ENCODE measurements at regions not wholly inside any gene's neighbourhood (a gene's known extent, or its start where the extent isn't known, plus 50 kb on each side); places are given as distances from the start of the nearest gene placed in this dataset.

DNA sequence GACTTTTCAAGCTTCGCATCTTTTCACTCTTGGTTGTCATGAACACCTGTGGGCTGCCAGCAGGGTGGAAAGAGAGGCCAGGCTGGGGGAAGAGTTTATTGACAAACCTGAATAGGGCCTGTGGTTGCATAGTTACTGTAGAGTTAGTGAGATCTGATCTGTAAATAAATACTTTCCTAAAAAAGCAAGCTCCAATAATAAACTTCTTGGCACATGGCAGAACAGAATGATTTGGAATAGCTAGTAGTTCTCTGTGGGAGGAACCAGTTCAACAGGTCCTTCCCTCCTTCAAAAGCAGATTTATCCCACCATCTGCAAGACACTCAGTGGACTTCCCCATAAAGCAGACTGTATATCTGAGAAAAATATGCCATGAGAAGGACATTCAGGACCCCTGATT lies 445.0 kb downstream of the HACE1 start:
- DNase-seq (ENCODE audit: low read depth): no peak

DNA sequence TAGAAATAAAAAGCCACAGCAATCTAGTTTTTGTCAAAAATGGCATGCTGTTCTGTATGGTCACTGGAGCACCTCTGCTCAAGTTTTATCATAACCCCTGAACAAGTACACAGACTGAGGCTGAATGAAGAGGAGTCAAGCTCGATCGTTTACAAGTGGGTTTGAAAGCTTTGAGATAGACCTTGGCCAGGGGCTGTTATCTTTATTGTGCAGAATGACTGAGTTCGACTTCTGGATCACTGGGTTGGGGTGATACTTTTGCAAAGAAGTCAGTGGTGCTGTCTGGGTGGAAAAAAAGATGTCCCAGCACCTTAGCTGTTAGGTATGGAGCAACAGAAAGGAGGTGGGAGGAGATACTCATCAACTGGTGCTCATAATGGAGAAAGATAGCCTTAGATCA lies 446.0 kb downstream of the HACE1 start:
- DNase-seq (ENCODE audit: low read depth): no peak

DNA sequence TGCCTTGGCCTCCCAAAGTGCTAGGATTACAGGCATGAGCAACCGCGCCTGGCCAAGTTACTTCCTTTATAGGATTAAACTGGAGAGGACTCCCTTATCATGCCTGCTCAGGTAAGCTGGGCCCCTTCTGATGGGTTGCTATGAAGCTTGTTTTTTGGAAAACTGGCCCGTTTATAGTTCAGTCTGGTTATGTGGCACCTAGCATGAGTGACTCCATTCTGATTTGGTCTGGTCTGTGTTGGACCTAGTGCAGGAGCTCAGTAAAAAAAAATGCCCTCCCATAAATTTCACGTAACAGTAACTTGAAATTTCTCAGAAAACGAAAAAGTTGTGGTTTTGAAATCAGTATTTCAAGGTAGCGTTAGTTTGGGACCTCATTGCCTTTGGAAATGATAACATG lies 448.4 kb downstream of the HACE1 start:
- DNase-seq (ENCODE audit: low read depth): no peak

DNA sequence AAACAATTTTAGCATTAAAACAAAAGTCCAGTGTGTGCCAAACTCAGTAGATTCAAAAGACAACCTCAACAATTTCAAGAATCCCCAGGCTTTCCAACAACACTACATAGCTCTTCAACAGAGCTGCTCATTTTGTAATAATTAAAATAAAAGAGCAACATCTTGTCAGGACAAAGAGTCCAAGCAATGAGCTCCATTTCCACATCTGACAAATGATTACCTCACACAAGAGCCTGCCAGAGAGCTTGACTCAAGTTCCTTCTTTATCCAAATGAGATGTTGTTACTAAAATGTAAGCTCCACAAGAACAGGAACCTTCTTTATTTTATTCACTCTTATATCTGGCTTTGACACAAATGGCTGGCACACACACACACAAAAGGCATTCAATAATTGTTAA lies 449.8 kb downstream of the HACE1 start:
- DNase-seq (ENCODE audit: low read depth): no peak

DNA sequence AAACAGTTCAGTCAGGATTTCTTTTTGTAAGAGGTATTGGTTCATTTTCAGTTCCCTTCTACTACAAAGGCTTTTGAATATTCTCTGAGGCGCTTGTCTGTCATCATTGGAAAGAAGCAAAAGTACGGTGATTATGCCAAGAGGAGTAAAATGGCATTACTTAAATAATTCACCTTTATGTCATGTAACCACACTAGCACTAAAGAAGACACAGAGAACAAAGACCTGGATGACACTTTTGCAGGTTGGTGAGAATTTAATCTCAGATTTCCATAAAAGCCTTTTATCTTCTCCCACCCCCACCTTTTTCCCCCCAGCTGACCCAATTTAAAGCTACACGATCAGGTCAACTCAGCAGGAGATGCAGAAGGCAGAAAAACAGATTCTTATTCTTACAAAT lies 451.8 kb downstream of the HACE1 start:
- DNase-seq (ENCODE audit: low read depth): no peak

DNA sequence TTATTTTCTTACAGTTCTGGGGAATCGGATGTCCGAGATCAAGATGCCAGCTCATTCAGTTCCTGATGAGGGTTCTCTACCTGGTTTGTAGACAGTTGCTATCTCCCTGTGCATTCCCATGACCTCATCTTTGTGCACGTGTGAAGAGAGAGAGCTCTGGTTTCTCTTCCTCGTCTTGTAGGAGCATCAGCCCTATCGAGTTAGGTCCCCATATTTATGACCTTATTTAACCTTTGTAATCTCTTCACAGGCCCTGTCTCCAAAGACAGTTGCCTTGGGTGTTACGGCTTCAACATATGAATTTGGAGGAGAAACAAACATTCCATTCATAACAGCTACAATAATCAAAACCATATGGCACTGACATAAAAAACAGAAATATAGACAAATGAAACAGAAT lies 455.3 kb downstream of the HACE1 start:
- no peak for DNase-seq (ENCODE audit: low read depth)

DNA sequence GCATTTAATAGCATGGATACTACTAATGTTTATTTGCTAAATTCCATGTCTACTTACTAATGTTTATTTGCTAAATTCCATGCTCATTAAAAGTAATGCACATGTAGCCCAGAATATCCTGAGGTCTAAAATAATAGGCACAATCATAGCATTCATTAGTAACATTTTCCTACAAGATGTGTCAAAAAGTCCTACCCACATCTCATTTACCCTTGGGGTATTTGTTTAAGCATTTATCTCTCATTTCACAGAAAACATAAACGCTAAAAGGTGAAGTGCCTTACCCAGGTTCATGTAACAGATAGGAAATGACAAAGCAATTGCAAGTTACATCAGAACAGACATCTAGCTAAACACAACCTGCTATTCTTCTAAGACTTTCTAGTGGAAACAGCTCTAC lies 457.1 kb downstream of the HACE1 start:
- no peak for DNase-seq (ENCODE audit: low read depth)

DNA sequence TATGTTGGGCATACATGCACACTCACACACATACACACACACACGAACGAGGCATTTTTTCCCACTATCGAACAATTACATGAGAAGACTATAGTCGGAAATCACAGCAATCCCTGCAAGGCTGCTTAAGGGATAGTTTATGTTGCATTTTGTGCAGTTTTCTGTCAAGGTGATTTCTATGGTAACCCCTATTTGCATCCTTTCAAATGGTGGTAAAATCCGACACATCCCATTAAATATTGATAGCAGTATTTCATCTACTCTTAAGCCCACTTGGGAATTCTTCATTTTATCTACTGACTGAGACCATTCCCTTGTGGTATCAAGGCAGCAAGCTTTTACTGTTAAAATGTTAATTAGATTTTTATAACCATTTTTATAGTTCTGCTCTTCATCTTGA lies 457.8 kb downstream of the HACE1 start:
- DNase-seq (ENCODE audit: low read depth): no peak

DNA sequence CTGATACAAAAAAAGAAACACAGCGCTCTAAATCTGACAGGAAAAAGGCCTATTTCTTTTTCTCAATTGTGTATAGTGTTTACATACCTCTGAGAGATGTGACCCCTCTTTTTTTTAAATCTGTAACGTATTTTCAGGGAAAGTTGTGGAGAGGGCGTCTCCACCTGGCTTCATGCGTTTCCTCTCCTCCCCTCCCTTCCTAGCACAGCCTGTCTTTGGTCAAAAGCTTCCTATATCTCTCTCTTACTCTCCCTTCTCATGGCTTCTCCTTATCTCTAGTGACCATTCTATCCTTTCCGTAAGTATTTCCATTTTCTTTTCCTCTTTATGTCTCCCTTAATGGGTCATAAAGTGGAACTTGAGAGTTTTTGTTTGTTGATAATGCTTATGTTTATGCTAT lies 458.9 kb downstream of the HACE1 start:
- no peak for DNase-seq (ENCODE audit: low read depth)

DNA sequence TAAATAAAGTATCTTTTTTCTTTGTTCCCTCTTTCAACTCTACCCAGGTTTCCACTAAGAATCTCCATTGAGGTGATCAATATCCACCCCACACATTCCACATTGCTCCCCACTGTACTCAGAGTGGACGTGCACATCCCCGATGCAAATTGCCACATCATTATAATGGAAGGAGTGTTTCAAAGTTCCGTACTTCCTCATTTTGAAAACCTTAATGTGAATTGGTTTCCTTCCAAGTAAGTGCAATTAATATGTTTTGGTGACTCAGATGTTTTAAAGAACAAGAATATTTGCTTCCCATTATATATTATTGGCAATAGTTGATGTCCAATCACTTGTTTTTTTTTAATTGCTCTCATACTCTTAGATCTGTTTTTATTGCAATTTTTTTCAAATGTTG lies 463.6 kb downstream of the HACE1 start:
- no peak for DNase-seq (ENCODE audit: low read depth)

DNA sequence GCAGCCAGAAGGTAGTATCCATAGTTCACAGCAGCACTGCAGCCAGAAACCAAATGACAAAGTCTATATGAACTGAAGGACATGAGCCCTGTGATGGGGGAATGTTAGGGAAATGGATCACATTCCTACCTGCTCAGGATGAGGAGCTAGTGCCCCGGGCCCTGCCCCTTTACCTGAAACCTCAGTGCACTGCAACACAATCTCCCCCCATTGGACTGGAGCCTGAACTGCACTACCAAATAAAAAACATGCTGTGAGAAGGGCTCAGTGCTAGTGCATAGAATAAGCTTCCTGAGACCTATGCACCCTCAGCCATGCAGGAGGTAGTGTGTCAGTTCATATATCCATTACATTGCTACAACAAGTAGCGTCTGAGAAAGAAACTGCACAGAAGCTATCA lies 477.8 kb downstream of the HACE1 start:
- no peak for DNase-seq (ENCODE audit: low read depth)

DNA sequence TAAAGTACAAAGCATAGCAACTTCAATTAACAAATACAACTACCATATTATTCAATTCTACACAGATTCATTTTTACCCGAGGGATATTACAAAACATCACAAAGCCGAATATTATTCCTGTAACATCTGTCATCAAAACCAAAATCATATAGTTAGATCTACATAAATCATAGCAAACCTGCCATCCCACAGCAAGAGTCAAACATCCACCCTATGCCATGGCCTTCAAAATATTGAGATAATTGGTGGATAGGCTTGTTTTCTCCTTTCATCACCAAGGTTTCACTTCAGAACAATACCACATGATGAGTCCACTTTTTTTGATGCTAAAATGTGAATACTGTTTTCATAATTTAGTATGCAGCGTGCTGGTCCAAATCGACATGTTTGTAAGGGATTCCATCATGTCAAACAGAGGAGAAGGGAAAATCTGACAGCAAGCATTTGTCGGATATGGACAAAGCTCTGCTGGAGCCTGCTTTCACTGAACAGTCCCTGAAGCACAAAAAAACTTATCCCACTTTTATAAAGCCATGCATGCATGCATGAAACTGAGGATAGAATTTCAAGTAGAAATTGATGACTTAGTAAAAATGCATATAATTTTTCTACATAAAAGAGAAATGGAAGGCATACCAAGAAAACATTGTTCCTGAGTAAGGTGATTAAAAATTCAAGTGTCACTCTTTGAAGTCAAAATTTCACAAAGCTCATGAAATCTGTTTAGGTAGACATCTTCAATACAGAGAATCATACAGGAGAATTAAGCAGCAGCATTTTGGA lies 494.1 kb downstream of the HACE1 start:
- no peak for DNase-seq (ENCODE audit: low read depth)

DNA sequence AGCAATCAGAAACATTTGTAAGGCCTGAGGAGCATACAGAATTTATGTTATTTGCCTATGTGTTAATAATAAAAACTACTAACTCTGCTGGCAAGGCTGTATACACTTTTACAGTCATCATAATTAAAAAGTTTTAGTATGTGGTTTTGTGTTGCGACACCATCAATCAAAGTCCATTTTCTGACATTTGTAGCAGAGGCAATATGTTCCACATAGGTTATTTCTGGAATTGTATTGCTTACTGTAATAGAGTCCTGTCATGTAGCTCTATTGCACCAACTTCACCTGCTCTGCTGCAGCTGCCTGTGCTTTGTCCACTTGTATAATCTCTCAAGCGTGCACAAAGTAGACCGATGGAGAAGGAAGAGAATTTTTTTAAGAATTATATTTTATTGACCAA lies 501.8 kb downstream of the HACE1 start:
- DNase-seq (ENCODE audit: low read depth): no peak

DNA sequence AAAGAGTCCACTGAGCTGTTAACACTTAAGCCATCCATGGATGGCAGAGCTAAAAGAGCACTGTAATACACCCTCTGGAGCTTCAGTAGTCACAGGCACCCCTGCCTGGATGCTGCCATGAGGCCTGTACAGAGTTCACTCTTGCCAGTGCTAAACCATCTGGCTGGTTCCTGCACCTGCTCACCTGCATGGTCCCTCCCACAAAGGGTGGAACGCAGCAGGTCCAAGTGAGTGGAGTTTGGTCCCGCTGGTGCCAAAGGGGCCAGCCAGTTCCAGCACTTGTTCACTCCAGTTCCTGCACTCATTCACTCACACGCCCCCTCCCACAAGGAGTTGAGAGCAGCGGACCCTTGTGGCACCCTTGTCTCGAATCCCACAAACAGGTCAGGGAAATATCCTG lies 503.5 kb downstream of the HACE1 start:
- no peak for DNase-seq (ENCODE audit: low read depth)

DNA sequence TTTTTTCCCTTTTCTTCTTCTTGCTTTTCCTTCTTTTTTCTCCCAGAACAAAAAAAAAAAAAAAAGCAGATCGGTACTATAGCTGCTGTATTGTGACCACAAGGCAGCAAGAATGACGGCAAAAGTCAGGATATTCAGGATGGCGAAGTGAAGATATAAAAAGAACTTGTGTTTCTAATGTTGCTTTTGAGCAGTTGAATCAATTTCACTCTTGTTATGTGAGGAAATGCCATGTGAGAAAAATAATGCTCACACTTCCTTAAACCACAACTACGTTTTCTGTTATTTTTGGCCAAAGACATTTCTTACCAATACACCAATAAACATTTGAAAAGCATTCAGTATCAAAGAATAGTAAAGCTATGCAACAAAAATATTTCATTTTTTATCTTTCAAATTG lies 510.5 kb downstream of the HACE1 start:
- no peak for DNase-seq (ENCODE audit: low read depth)

DNA sequence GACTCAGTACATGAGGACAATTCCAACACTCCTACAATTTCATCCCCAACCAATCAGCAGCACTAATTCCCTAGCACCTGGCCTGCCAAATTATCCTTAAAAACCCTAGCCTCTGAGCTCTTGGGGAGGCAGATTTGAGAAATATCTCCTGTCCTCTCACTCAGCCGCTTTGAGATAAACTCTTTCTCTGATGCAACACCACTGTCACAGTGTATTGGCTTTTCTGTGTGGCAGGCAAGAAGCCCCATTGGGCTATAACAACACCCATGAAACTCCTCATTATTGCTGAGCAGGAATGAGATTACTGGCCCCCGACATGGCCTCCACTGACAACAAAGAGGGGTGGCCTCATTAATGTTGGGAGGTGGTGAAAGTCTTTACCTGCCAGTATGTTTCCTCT lies 515.5 kb downstream of the HACE1 start:
- DNase-seq (ENCODE audit: low read depth): no peak

DNA sequence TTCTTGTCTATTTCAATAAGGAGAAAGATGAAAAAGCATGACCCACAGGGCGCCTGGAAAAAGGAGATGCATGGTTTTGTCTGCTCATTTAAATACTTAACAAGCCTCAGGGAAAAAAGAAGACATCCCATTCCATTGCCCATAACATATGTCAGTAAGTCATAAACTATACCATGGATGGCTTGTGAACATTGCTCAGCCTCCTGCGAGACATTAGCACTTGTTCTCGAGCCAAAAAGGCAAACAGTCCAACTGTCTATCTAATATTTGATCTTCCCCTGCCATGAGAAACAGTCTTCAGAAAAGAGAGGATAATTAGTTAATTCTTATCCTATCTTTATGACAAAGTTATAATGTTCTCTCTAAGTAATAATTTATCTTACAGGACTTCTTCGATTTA lies 527.4 kb downstream of the HACE1 start:
- no peak for DNase-seq (ENCODE audit: low read depth)

DNA sequence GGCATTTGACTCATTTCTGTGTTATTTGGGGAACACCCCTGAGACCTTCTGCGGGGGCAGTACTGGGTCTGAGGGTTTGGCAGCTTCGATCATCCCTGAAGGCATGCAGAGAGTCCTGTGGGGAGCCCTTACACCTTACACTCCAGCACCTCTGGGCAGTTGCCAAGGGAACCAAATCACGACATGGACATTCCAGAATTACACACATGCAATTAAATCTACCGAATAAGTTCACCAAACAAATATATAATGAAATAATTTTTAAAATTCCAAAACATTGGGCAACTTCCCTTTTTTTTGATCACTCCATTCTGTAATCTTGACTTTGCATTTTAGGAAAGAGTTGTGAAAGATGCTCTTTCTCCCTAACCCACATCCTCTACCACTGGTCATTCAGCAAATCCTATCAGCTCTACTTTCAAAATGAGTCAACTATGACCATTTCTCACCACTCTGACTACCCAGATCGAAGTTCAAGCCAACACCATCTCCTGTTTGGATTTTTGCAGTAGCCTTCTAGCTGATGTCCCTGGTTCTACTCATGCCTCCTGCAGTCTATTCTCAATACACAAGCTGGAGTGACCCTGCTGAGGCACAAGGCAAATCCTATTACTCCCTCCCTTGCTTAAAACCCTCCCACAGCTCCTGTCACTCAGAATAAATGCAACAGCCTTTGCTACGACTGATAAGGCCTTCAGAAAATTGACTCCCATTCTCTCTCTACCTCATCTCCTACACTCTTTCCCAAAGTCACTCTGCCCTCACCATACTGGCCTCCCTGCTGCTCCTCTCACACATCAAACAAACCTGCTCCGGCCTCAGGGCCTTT lies 533.3 kb downstream of the HACE1 start:
- no peak for DNase-seq (ENCODE audit: low read depth)

DNA sequence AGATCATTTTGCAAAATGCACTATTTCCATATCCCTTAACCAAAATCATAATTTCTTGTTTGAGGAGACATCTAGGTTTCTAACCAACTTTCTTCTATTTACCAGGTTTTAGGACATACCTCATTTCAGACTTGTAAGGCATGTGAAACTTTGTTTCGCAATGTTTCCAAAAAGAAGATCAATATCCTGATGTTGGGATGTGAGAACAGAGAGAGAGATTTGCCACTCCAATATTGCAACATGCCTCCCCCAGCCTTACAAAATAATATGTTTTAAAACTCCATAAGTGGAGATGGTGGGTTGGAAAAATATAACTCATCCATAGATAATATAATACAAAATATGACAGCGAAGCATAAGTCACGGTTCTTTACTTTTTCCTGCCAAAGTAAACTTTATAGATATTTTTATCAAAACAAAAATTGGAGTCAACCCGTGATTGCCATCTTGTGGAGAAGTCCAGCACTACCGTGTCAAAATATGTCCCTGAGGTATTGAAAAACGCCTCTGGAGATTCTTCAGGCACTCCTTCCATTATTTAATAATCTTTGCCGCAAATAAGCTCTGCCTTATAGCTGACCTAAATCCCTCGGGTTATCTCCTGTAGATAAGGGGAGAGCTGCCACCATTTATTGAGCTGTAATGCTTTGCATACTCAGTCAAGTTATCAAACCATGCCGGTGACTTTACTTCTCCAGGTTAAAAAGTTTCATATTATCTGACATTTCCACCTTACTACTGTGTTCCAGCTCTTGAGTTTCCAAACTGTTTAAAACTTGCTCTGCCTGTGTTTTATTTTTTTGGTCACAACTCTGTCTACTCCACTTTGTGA lies 534.2 kb downstream of the HACE1 start:
- DNase-seq (ENCODE audit: low read depth): no peak

DNA sequence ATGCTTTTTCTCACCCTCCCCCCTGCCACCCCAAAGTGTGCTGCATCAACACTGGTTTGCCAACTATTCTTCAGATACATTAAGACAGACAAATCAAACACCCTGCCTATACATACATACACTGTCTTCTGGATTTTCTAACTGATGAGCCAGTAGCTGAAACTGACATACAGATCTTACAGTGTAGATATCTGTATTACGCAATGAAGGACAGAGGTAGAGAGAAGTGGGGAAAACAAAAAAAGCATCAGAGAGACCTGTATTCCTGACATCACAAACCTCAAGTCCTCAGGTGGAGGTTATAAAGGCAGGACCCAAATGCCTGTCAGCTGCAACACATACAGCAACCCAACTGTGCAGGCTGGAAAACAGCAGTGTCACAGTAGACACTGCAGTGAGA lies 535.4 kb downstream of the HACE1 start:
- DNase-seq (ENCODE audit: low read depth): no peak

DNA sequence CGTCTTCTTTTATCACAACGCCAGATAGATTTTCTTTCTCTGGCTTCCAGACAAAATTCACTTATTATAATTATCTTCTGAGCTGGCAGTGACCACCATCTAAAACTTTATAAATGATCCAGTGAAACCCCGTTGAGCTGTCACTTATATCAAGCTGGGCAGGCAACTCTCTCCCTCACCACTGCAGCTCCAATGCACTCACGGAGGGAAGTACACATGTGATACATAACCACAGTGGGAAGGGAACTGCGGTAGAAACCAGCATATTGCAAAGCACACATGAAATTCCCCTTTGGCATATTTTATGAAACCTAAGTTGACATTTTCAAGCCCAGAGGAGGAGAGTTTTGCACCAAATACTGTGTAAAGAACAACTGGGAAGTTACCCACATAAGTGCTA lies 536.9 kb downstream of the HACE1 start:
- no peak for DNase-seq (ENCODE audit: low read depth)

DNA sequence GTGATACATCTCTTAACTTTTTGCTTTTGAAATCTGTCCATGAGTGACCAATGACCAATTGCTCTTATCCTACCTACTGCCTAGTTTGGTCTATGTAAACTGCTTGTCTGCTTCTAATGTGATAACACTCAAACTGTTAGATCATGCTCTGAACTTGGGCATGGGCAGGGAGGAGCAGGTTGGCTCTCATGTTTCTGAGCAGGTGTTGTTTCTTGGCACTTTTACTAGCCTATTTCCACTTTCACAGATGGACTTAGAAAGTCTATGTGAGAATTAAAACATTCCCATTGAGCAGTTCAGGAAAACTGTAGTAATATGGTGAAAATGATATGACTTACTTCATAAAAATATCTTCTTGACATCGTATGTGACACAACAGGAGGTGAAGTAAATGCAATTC lies 538.4 kb downstream of the HACE1 start:
- DNase-seq (ENCODE audit: low read depth): no peak

DNA sequence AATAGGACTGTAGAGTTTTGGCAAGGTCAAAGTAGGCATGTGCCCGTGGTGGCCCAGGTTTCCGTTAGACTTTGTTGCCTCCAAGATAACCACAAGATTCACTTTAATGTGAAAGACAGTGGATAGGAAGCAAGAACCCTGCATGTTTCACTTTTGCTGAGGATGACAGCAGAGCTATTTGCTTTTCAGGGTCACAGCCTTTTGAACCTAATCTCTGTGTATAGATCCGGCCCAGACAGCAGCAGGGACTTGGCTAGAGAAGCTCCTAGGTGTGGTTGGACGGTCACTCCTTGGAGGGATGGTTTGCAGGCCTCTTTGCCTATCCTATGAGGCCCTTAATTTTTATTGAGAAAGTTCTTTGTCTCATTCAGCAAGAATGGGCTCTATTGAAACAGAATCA lies 538.8 kb downstream of the HACE1 start:
- DNase-seq (ENCODE audit: low read depth): no peak

Data from fibroblast of gingiva (primary cell).